H9 (cell line): ENCODE measurements at regions not wholly inside any gene's neighbourhood (a gene's known extent, or its start where the extent isn't known, plus 50 kb on each side); places are given as distances from the start of the nearest gene placed in this dataset.

Experiments used
- DNase-seq: peaks from one replicate; pipeline ENCODE4 v3.0.0-alpha.2; 2017
- H2AFZ ChIP-seq: one replicate; pipeline ENCODE4 v1.6.1; 2013; ENCODE audit warnings: mild to moderate bottlenecking, low read length, control low read depth, moderate library complexity
- H2AK5ac ChIP-seq: 2 replicates; pipeline ENCODE4 v1.6.1; 2013; ENCODE audit warnings: low read length, control low read depth, mixed read lengths; ENCODE audit not compliant: insufficient read length
- H2BK120ac ChIP-seq: one replicate; pipeline ENCODE4 v1.6.1; 2013; ENCODE audit warnings: low read depth, mild to moderate bottlenecking, low read length, control low read depth, inconsistent platforms; ENCODE audit not compliant: poor library complexity, severe bottlenecking
- H2BK12ac ChIP-seq: 2 replicates; pipeline ENCODE4 v1.6.1; 2013; ENCODE audit warnings: low read length, control low read depth, mixed read lengths, low read depth; ENCODE audit not compliant: insufficient read length
- H2BK15ac ChIP-seq: 2 replicates; pipeline ENCODE4 v1.6.1; 2013; ENCODE audit warnings: low read depth, low read length, control low read depth
- H2BK20ac ChIP-seq: one replicate; pipeline ENCODE4 v1.6.1; 2013; ENCODE audit warnings: low read depth, mild to moderate bottlenecking, low read length, control low read depth, inconsistent platforms; ENCODE audit not compliant: poor library complexity, severe bottlenecking
- H2BK5ac ChIP-seq: 2 replicates; pipeline ENCODE4 v1.6.1; 2013; ENCODE audit warnings: low read length, control low read depth, mixed read lengths; ENCODE audit not compliant: insufficient read length
- H3K14ac ChIP-seq: 2 replicates; pipeline ENCODE4 v1.6.1; 2013; ENCODE audit warnings: low read length, control low read depth; ENCODE audit not compliant: insufficient read depth
- H3K18ac ChIP-seq: 2 replicates; pipeline ENCODE4 v1.6.1; 2013; ENCODE audit warnings: low read depth, mild to moderate bottlenecking, mixed read lengths, low read length, control low read depth; ENCODE audit not compliant: insufficient read length
- H3K23ac ChIP-seq: 2 replicates; pipeline ENCODE4 v1.6.1; 2013; ENCODE audit warnings: low read length, control low read depth, mixed read lengths, low read depth; ENCODE audit not compliant: insufficient read length
- H3K23me2 ChIP-seq: 2 replicates; pipeline ENCODE4 v1.6.1; 2013; ENCODE audit warnings: low read depth, mild to moderate bottlenecking, mixed read lengths, low read length, control low read depth; ENCODE audit not compliant: insufficient read length, poor library complexity, severe bottlenecking
- H3K27ac ChIP-seq: 2 replicates; pipeline ENCODE4 v1.5.1; 2013; ENCODE audit warnings: low read length, control low read depth, mixed read lengths, low read depth; ENCODE audit not compliant: insufficient read length
- H3K27me3 ChIP-seq: 2 replicates; pipeline ENCODE4 v1.6.1; 2013; ENCODE audit warnings: low read length, control low read depth, inconsistent platforms; ENCODE audit not compliant: insufficient read depth
- H3K4ac ChIP-seq: 2 replicates; pipeline ENCODE4 v1.6.1; 2013; ENCODE audit warnings: low read depth, mild to moderate bottlenecking, control low read depth, inconsistent platforms, low read length, moderate library complexity
- H3K4me1 ChIP-seq: 2 replicates; pipeline ENCODE4 v1.6.1; 2013; ENCODE audit warnings: low read length, control low read depth, inconsistent platforms; ENCODE audit not compliant: insufficient read depth
- H3K4me2 ChIP-seq: 2 replicates; pipeline ENCODE4 v1.6.1; 2013; ENCODE audit warnings: low read length, control low read depth, mixed read lengths; ENCODE audit not compliant: insufficient read length, insufficient read depth
- H3K56ac ChIP-seq: 2 replicates; pipeline ENCODE4 v1.6.1; 2013; ENCODE audit warnings: low read depth, mild to moderate bottlenecking, mixed read lengths, low read length, control low read depth; ENCODE audit not compliant: insufficient read length
- H3K79me1 ChIP-seq: 2 replicates; pipeline ENCODE4 v1.6.1; 2013; ENCODE audit warnings: low read depth, mild to moderate bottlenecking, moderate library complexity, low read length, control low read depth, inconsistent platforms; ENCODE audit not compliant: insufficient read depth, poor library complexity, severe bottlenecking
- H3K79me2 ChIP-seq: 2 replicates; pipeline ENCODE4 v1.6.1; 2013; ENCODE audit warnings: low read length, control low read depth, inconsistent platforms; ENCODE audit not compliant: insufficient read depth
- H3K9ac ChIP-seq: 2 replicates; pipeline ENCODE4 v1.6.1; 2013; ENCODE audit warnings: low read length, control low read depth, mixed read lengths; ENCODE audit not compliant: insufficient read length; ENCODE audit errors: extremely low read depth
- H3K9me3 ChIP-seq: one replicate; pipeline ENCODE4 v1.6.1; 2013; ENCODE audit warnings: low read depth, low read length, inconsistent platforms; ENCODE audit not compliant: control insufficient read depth
- H3T11ph ChIP-seq: one replicate; pipeline ENCODE4 v1.6.1; 2013; ENCODE audit warnings: mild to moderate bottlenecking, low read length, control low read depth, inconsistent platforms
- H4K20me1 ChIP-seq: one replicate; pipeline ENCODE4 v1.6.1; 2013; ENCODE audit not compliant: control insufficient read depth, insufficient read length, insufficient read depth
- H4K5ac ChIP-seq: 2 replicates; pipeline ENCODE4 v1.6.1; 2013; ENCODE audit warnings: low read depth, mild to moderate bottlenecking, mixed read lengths, low read length, control low read depth; ENCODE audit not compliant: insufficient read length
- H4K8ac ChIP-seq: replicated peaks from 2 replicates; pipeline ENCODE4 v1.6.1; 2013; ENCODE audit warnings: low read length, control low read depth, mixed read lengths, low read depth; ENCODE audit not compliant: insufficient read length
- H4K91ac ChIP-seq: 2 replicates; pipeline ENCODE4 v1.6.1; 2013; ENCODE audit warnings: low read depth, mild to moderate bottlenecking, moderate library complexity, mixed read lengths, low read length, control low read depth; ENCODE audit not compliant: insufficient read length
- H3K27ac Mint-ChIP-seq, 3 experiments: 2 replicates in 2 of 3; 3 replicates in 1 of 3; pipeline ENCODE4 v1.8.0; 2020 to 2021; ENCODE audit warnings: mixed read lengths in 3 of 3, mild to moderate bottlenecking in 1 of 3, moderate library complexity in 1 of 3
- H3K27me3 Mint-ChIP-seq: 2 replicates; pipeline ENCODE4 v1.8.0; 2021; ENCODE audit warnings: low read depth, mild to moderate bottlenecking, moderate library complexity, mixed read lengths
- H3K36me3 Mint-ChIP-seq, 3 experiments: 2 replicates in 2 of 3; 3 replicates in 1 of 3; pipeline ENCODE4 v1.8.0; 2020 to 2021; ENCODE audit warnings: low read depth in 3 of 3, mixed read lengths in 3 of 3; ENCODE audit not compliant: insufficient read depth in 1 of 3
- H3K4me1 Mint-ChIP-seq, 2 experiments: 2 replicates each; pipeline ENCODE4 v1.8.0; 2020; ENCODE audit warnings: mixed read lengths in 2 of 2
- H3K4me3 Mint-ChIP-seq, 2 experiments: 2 replicates in 1 of 2; 3 replicates in 1 of 2; pipeline ENCODE4 v1.8.0; 2020 to 2021; ENCODE audit warnings: mild to moderate bottlenecking in 2 of 2, mixed read lengths in 2 of 2, moderate library complexity in 1 of 2
- H3K9me3 Mint-ChIP-seq, 2 experiments: 2 replicates in 1 of 2; 3 replicates in 1 of 2; pipeline ENCODE4 v1.8.0; 2020; ENCODE audit warnings: mild to moderate bottlenecking in 2 of 2, mixed read lengths in 2 of 2, moderate library complexity in 1 of 2
- WGBS: extraction: QIAGEN DNeasy Blood & Tissue Kit; methylation state at CpG from one replicate; pipeline ENCODE4 v1.1.7; 2013; ENCODE audit warnings: missing lambda C conversion rate, low lambda C conversion rate, mixed read lengths; ENCODE audit not compliant: insufficient read length; ENCODE audit errors: extremely low coverage; 5-methylcytosine and 5-hydroxymethylcytosine counted together
- TF ChIP-seq, protein P1 (sequence below): fragments of 200-600 bp; sonication (generic); conservative IDR thresholded peaks from 3 replicates; pipeline ENCODE4 v1.8.0; 2021; ENCODE audit warnings: antibody characterized with exemption, mild to moderate bottlenecking

DNA sequence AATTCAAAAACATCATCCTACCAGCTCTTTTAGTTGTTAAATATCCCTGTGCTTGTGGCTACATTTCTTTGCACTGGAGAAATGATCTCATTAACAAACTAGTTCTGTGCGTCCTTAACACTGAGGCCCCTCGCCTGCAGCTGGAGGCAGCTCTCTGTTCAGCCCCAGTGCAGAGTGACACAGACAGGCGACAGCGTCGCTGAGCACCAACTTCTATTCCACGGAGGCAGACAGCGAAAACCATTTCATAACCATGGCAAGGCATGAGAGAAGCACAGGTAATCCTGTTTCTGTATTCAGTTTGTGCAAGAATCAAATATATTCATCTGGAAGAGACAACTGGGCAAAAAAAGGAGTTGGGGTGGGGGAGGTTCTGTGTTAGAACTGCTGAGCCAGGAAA is 530.7 kb downstream of the ZIC1 start:
- Histone ChIP-seq H3K9ac (no peak overlapping the region), H3K23ac (no peak overlapping the region), H3K79me2 (no peaks in the 10 kb centered on the region), H3K4ac (no peak overlapping the region), H2BK5ac (no peak overlapping the region), H4K20me1 (no peaks in the 10 kb centered on the region), H3K27ac (no peak overlapping the region), H4K8ac (no peak overlapping the region), H3K79me1 (no peaks in the 10 kb centered on the region), H2BK120ac (no peak overlapping the region), H4K5ac (no peak overlapping the region), H3K18ac (no peak overlapping the region), H3K14ac (no peak overlapping the region), H3K4me2 (peak overlapping the region; percentile 7), H3K23me2 (no peaks in the 10 kb centered on the region), H4K91ac (no peak overlapping the region), H2BK15ac (no peak overlapping the region), H2AK5ac (no peak overlapping the region), H3T11ph (no peak overlapping the region), H2BK20ac (no peak overlapping the region), H3K56ac (no peak overlapping the region), H3K27me3 (no peaks in the 10 kb centered on the region), H3K9me3 (no peaks in the 10 kb centered on the region), H2AFZ (no peak overlapping the region), H2BK12ac (no peak overlapping the region), H3K4me1 (peaks cover 3% of the 10 kb centered on the region; the same call in 1 of the 2 replicates)
- no peaks in the 10 kb centered on the region for H3K36me3 Mint-ChIP-seq
- no peaks in the 10 kb centered on the region for H3K9me3 Mint-ChIP-seq
- H3K4me3 Mint-ChIP-seq = peak overlapping the region in 1 of 2 experiments; percentile 27; a peak in 2 of 5 replicates
- no peak for DNase-seq
- H3K4me1 Mint-ChIP-seq = peaks cover 54 to 55% of the 10 kb centered on the region in 2 experiments
- H3K27ac Mint-ChIP-seq = peak overlapping the region; percentile 7 to 74 (median 16); a peak in 4 of 7 replicates
- H3K27me3 Mint-ChIP-seq = no peaks in the 10 kb centered on the region
- TF ChIP-seq, protein P1, sequence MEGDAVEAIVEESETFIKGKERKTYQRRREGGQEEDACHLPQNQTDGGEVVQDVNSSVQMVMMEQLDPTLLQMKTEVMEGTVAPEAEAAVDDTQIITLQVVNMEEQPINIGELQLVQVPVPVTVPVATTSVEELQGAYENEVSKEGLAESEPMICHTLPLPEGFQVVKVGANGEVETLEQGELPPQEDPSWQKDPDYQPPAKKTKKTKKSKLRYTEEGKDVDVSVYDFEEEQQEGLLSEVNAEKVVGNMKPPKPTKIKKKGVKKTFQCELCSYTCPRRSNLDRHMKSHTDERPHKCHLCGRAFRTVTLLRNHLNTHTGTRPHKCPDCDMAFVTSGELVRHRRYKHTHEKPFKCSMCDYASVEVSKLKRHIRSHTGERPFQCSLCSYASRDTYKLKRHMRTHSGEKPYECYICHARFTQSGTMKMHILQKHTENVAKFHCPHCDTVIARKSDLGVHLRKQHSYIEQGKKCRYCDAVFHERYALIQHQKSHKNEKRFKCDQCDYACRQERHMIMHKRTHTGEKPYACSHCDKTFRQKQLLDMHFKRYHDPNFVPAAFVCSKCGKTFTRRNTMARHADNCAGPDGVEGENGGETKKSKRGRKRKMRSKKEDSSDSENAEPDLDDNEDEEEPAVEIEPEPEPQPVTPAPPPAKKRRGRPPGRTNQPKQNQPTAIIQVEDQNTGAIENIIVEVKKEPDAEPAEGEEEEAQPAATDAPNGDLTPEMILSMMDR = no peak
- WGBS = no CpG with 5 or more reads among the region's 7 CpGs
